Neural cell (in vitro differentiated cells): ENCODE measurements at regions not wholly inside any gene's neighbourhood (a gene's known extent, or its start where the extent isn't known, plus 50 kb on each side); places are given as distances from the start of the nearest gene placed in this dataset.
"Not testable (repeated sequence)": the region's sequence is repeated elsewhere in the genome, so short reads cannot be mapped to it uniquely, and the experiment has no call there.

Source experiments
- H2AFZ ChIP-seq: fragments of 200-600, 300-800 bp; sonication (generic), shearing (Covaris generic); 2 replicates; pipeline ENCODE4 v1.6.0; 2014; ENCODE audit warnings: low read depth, mild to moderate bottlenecking, antibody characterized with exemption, low read length, moderate library complexity
- H3F3A ChIP-seq: fragments of 200-600 bp; shearing (Covaris generic); 2 replicates; pipeline ENCODE4 v1.6.1; 2016; ENCODE audit warnings: mild to moderate bottlenecking, moderate library complexity, mixed read lengths, antibody characterized with exemption, low read length; ENCODE audit not compliant: insufficient read depth, poor library complexity, severe bottlenecking
- H3K27ac ChIP-seq: fragments of 200-600, 300-800 bp; sonication (generic), shearing (Covaris generic); 2 replicates; pipeline ENCODE4 v1.5.1; 2014; ENCODE audit warnings: mild to moderate bottlenecking, low read length, moderate library complexity
- H3K27me3 ChIP-seq: fragments of 300-800, 200-600 bp; sonication (generic), shearing (Covaris generic); 2 replicates; pipeline ENCODE4 v1.6.0; 2014; ENCODE audit warnings: mild to moderate bottlenecking, low read depth, low read length, moderate library complexity; ENCODE audit not compliant: insufficient read depth
- H3K36me3 ChIP-seq: fragments of 300-800, 200-600 bp; sonication (generic), shearing (Covaris generic); 2 replicates; pipeline ENCODE4 v1.5.1; 2014; ENCODE audit warnings: mild to moderate bottlenecking, antibody characterized with exemption, low read length, moderate library complexity; ENCODE audit not compliant: insufficient read depth
- H3K4me2 ChIP-seq: fragments of 300-800, 200-600 bp; sonication (generic), shearing (Covaris generic); 2 replicates; pipeline ENCODE4 v1.6.0; 2014; ENCODE audit warnings: mild to moderate bottlenecking, low read length
- H3K4me3 ChIP-seq: fragments of 300-800, 200-600 bp; sonication (generic), shearing (Covaris generic); 2 replicates; pipeline ENCODE4 v1.5.1; 2014; ENCODE audit warnings: mild to moderate bottlenecking, low read length, moderate library complexity
- H3K79me2 ChIP-seq: fragments of 200-600 bp; shearing (Covaris generic); replicated peaks from 2 replicates; pipeline ENCODE4 v1.6.0; 2014; ENCODE audit warnings: mild to moderate bottlenecking, low read length, moderate library complexity; ENCODE audit not compliant: insufficient read depth
- H3K9ac ChIP-seq: fragments of 300-800, 200-600 bp; sonication (generic), shearing (Covaris generic); 2 replicates; pipeline ENCODE4 v1.6.1; 2016; ENCODE audit warnings: mild to moderate bottlenecking, low read length, mixed read lengths
- H3K9me2 ChIP-seq: fragments of 200-600 bp; shearing (Covaris generic); 2 replicates; pipeline ENCODE4 v1.6.1; 2016; ENCODE audit warnings: mild to moderate bottlenecking, low read length, mixed read lengths; ENCODE audit not compliant: insufficient read depth
- H3K9me3 ChIP-seq: fragments of 200-600, 300-800 bp; sonication (generic), shearing (Covaris generic); 2 replicates; pipeline ENCODE4 v1.6.1; 2016; ENCODE audit warnings: mild to moderate bottlenecking, mixed run types, low read length, moderate library complexity, mixed read lengths
- H4K20me1 ChIP-seq: fragments of 200-600 bp; shearing (Covaris generic); 2 replicates; pipeline ENCODE4 v1.6.1; 2016; ENCODE audit warnings: mild to moderate bottlenecking, mixed run types; ENCODE audit not compliant: insufficient read depth
- EP300 ChIP-seq: fragments of 450-650 bp; conservative IDR thresholded peaks from 2 replicates; pipeline ENCODE4 v1.6.1; 2014; ENCODE audit warnings: antibody characterized with exemption, mild to moderate bottlenecking, moderate library complexity; ENCODE audit not compliant: poor library complexity, severe bottlenecking
- EZH2 ChIP-seq: fragments of 200-600, 300-800 bp; shearing (Covaris generic), sonication (generic); IDR thresholded peaks from 2 replicates; pipeline ENCODE4 v1.6.1; 2014; ENCODE audit warnings: antibody characterized with exemption, low read length, borderline replicate concordance, mild to moderate bottlenecking; ENCODE audit not compliant: insufficient read depth, poor library complexity, severe bottlenecking
- MXI1 ChIP-seq: fragments of 450-650 bp; conservative IDR thresholded peaks from 2 replicates; pipeline ENCODE4 v1.6.1; 2014; ENCODE audit warnings: antibody characterized with exemption, mild to moderate bottlenecking; ENCODE audit not compliant: poor library complexity, severe bottlenecking
- POLR2AphosphoS5 ChIP-seq: IDR thresholded peaks from 2 replicates; pipeline ENCODE4 v1.6.1; 2012
- RAD21 ChIP-seq: fragments of 450-650 bp; conservative IDR thresholded peaks from 2 replicates; pipeline ENCODE4 v1.6.1; 2014; ENCODE audit warnings: antibody characterized with exemption, mild to moderate bottlenecking, moderate library complexity
- SMC3 ChIP-seq: fragments of 450-650 bp; conservative IDR thresholded peaks from 2 replicates; pipeline ENCODE4 v1.6.1; 2014; ENCODE audit warnings: antibody characterized with exemption, mild to moderate bottlenecking, moderate library complexity; ENCODE audit not compliant: poor library complexity
- TAF1 ChIP-seq: IDR thresholded peaks from 2 replicates; pipeline ENCODE4 v1.6.1; 2012; ENCODE audit warnings: low read depth
- TF ChIP-seq, protein P1 (sequence below): fragments of 450-650 bp; IDR thresholded peaks from 2 replicates; pipeline ENCODE4 v1.5.1; 2014; ENCODE audit warnings: antibody characterized with exemption, mild to moderate bottlenecking, moderate library complexity; ENCODE audit not compliant: poor library complexity, severe bottlenecking
- TF ChIP-seq, protein P2 (sequence below): IDR thresholded peaks from 2 replicates; pipeline ENCODE4 v1.6.1; 2012; ENCODE audit warnings: borderline replicate concordance

DNA sequence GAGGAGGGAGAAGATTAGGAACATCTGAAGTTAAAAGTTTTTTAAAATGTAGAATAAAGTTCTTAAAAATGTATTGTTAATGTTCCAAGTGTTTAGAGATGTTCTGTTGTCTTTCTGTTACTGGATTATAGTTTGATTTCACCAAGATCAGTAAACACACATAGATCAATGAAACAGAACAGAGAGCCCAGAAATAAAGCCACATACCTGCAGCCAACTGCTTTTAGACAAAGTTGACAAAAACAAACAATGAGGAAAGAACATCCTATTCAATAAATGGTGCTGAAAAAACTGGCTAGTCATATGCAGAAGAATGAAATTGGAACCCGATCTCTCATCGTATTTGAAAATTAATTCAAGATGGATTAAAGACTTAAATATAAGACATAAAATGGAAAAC lies 966.3 kb upstream of the POU3F4 start:
- no peak overlapping the region for H3K9ac ChIP-seq
- no peak overlapping the region for H3K4me2 ChIP-seq
- no peak overlapping the region for H3K27ac ChIP-seq
- no peaks in the 10 kb centered on the region for H3F3A ChIP-seq
- no peaks in the 10 kb centered on the region for H4K20me1 ChIP-seq
- no peaks in the 10 kb centered on the region for H3K36me3 ChIP-seq
- no peaks in the 10 kb centered on the region for H3K9me2 ChIP-seq
- no peaks in the 10 kb centered on the region for H3K27me3 ChIP-seq
- H3K4me3 ChIP-seq, result no peak overlapping the region
- no peak for TF ChIP-seq SMC3
- TF ChIP-seq MXI1, result no peak
- TF ChIP-seq POLR2AphosphoS5, result no peak
- no peak for TF ChIP-seq EP300
- TF ChIP-seq, protein P1, sequence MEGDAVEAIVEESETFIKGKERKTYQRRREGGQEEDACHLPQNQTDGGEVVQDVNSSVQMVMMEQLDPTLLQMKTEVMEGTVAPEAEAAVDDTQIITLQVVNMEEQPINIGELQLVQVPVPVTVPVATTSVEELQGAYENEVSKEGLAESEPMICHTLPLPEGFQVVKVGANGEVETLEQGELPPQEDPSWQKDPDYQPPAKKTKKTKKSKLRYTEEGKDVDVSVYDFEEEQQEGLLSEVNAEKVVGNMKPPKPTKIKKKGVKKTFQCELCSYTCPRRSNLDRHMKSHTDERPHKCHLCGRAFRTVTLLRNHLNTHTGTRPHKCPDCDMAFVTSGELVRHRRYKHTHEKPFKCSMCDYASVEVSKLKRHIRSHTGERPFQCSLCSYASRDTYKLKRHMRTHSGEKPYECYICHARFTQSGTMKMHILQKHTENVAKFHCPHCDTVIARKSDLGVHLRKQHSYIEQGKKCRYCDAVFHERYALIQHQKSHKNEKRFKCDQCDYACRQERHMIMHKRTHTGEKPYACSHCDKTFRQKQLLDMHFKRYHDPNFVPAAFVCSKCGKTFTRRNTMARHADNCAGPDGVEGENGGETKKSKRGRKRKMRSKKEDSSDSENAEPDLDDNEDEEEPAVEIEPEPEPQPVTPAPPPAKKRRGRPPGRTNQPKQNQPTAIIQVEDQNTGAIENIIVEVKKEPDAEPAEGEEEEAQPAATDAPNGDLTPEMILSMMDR, result no peak
- TF ChIP-seq, protein P2, sequence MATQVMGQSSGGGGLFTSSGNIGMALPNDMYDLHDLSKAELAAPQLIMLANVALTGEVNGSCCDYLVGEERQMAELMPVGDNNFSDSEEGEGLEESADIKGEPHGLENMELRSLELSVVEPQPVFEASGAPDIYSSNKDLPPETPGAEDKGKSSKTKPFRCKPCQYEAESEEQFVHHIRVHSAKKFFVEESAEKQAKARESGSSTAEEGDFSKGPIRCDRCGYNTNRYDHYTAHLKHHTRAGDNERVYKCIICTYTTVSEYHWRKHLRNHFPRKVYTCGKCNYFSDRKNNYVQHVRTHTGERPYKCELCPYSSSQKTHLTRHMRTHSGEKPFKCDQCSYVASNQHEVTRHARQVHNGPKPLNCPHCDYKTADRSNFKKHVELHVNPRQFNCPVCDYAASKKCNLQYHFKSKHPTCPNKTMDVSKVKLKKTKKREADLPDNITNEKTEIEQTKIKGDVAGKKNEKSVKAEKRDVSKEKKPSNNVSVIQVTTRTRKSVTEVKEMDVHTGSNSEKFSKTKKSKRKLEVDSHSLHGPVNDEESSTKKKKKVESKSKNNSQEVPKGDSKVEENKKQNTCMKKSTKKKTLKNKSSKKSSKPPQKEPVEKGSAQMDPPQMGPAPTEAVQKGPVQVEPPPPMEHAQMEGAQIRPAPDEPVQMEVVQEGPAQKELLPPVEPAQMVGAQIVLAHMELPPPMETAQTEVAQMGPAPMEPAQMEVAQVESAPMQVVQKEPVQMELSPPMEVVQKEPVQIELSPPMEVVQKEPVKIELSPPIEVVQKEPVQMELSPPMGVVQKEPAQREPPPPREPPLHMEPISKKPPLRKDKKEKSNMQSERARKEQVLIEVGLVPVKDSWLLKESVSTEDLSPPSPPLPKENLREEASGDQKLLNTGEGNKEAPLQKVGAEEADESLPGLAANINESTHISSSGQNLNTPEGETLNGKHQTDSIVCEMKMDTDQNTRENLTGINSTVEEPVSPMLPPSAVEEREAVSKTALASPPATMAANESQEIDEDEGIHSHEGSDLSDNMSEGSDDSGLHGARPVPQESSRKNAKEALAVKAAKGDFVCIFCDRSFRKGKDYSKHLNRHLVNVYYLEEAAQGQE, result no peak
- no peak for TF ChIP-seq RAD21
- no peak for TF ChIP-seq TAF1
- no peak for TF ChIP-seq EZH2
- no peaks in the 10 kb centered on the region for H3K9me3 ChIP-seq
- no peaks in the 10 kb centered on the region for H3K79me2 ChIP-seq
- no peak overlapping the region for H2AFZ ChIP-seq

DNA sequence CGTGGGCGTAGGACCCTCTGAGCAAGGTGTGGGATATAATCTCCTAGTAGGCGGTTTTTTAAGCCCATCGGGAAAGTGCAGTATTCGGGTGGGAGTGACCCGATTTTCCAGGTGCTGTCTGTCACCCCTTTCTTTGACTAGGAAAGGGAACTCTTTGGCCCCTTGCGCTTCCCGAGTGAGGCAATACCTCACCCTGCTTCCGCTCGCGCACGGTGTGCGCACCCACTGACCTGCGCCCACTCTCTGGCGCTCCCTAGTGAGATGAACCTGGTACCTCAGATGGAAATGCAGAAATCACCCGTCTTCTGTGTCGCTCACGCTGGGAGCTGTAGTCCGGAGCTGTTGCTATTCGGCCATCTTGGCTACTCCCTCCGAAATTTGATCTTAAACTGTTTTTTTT lies 955.9 kb upstream of the POU3F4 start:
- H3K4me3 ChIP-seq, H3K27me3 ChIP-seq, H3K79me2 ChIP-seq, H2AFZ ChIP-seq, H3F3A ChIP-seq, H3K27ac ChIP-seq, H3K36me3 ChIP-seq, H3K9me2 ChIP-seq, H3K9ac ChIP-seq, H4K20me1 ChIP-seq, H3K9me3 ChIP-seq, H3K4me2 ChIP-seq: not testable (repeated sequence)

GRCh38 chrX:82556588-82556987 lies 951.5 kb upstream of the POU3F4 start:
- H3K9me2 ChIP-seq, result no peaks in the 10 kb centered on the region
- H3K27ac ChIP-seq, result no peak overlapping the region
- H3K4me3 ChIP-seq, result no peak overlapping the region
- H3K9ac ChIP-seq, result no peak overlapping the region
- no peaks in the 10 kb centered on the region for H3K9me3 ChIP-seq
- H3K36me3 ChIP-seq, result no peaks in the 10 kb centered on the region
- H3K27me3 ChIP-seq, result no peaks in the 10 kb centered on the region
- TF ChIP-seq, protein P2, result no peak
- TF ChIP-seq MXI1 (no peak), TAF1 (no peak), EZH2 (no peak), RAD21 (no peak)
- TF ChIP-seq, protein P1, result no peak
- H2AFZ ChIP-seq, result no peak overlapping the region
- H4K20me1 ChIP-seq, result no peaks in the 10 kb centered on the region
- H3K79me2 ChIP-seq, result no peaks in the 10 kb centered on the region
- no peaks in the 10 kb centered on the region for H3F3A ChIP-seq
- no peak overlapping the region for H3K4me2 ChIP-seq
